HL-60/S4 treated with phorbol 12-myristate 13-acetate at 8.2 ng/mL for 4 days and 3 days (cell line): ENCODE measurements at regions not wholly inside any gene's neighbourhood (a gene's known extent, or its start where the extent isn't known, plus 50 kb on each side); places are given as distances from the start of the nearest gene placed in this dataset.

Experiments
- in situ Hi-C: fragments of 300-500 bp; cut with MboI; formaldehyde crosslinking; loops from 2 replicates; pipeline ENCODE4 v1.15.0; 2022; ENCODE audit warnings: low sequenced_read_pairs

- in situ Hi-C loops: no loop called here
Observed at GRCh38 chr2:180385601-180386201, 378.6 kb upstream of the CWC22 start.

GRCh38 chr2:180376066-180376465 lies 369.0 kb upstream of the CWC22 start:
- in situ Hi-C loops: no loop called here

- in situ Hi-C loops: no loop called here
Observed at GRCh38 chr2:180374502-180375281, 367.6 kb upstream of the CWC22 start.

- in situ Hi-C loops: no loop called here
Observed at GRCh38 chr2:180370511-180371205, 363.6 kb upstream of the CWC22 start.

- in situ Hi-C loops: no loop called here
Observed at GRCh38 chr2:180368881-180369280, 361.8 kb upstream of the CWC22 start.

- in situ Hi-C loops: no loop called here
Observed at GRCh38 chr2:180367815-180368214, 360.7 kb upstream of the CWC22 start.

GRCh38 chr2:180366481-180366880 lies 359.4 kb upstream of the CWC22 start:
- in situ Hi-C loops: no loop called here

- in situ Hi-C loops: no loop called here
Observed at GRCh38 chr2:180364719-180365118, 357.6 kb upstream of the CWC22 start.

GRCh38 chr2:180360283-180360618 lies 353.2 kb upstream of the CWC22 start:
- in situ Hi-C loops: no loop called here

GRCh38 chr2:180359522-180360282 lies 352.6 kb upstream of the CWC22 start:
- in situ Hi-C loops: no loop called here

GRCh38 chr2:180358458-180358857 lies 351.4 kb upstream of the CWC22 start:
- in situ Hi-C loops: no loop called here

GRCh38 chr2:180356676-180357075 lies 349.6 kb upstream of the CWC22 start:
- in situ Hi-C loops: no loop called here

- in situ Hi-C loops: no loop called here
Observed at GRCh38 chr2:180352620-180353019, 345.5 kb upstream of the CWC22 start.

GRCh38 chr2:180349809-180350208 lies 342.7 kb upstream of the CWC22 start:
- in situ Hi-C loops: no loop called here

GRCh38 chr2:180343528-180344345 lies 336.6 kb upstream of the CWC22 start:
- in situ Hi-C loops: no loop called here

GRCh38 chr2:180337136-180337535 lies 330.0 kb upstream of the CWC22 start:
- in situ Hi-C loops: no loop called here

GRCh38 chr2:180336550-180336949 lies 329.5 kb upstream of the CWC22 start:
- in situ Hi-C loops: no loop called here

GRCh38 chr2:180334514-180334913 lies 327.4 kb upstream of the CWC22 start:
- in situ Hi-C loops: no loop called here

- in situ Hi-C loops: no loop called here
Observed at GRCh38 chr2:180328795-180329422, 321.8 kb upstream of the CWC22 start.

- in situ Hi-C loops: no loop called here
Observed at GRCh38 chr2:180327185-180327584, 320.1 kb upstream of the CWC22 start.
